K562 (cell line): ENCODE measurements at regions not wholly inside any gene's neighbourhood (a gene's known extent, or its start where the extent isn't known, plus 50 kb on each side); places are given as distances from the start of the nearest gene placed in this dataset.

Source experiments
- ATAC-seq: fragments of 200-7000 bp; cut with Tn5 transposase; 3 replicates; pipeline ENCODE4 v1.9.1; 2020; ENCODE audit warnings: moderate library complexity
- BruUV-seq: library from RNA; stranded (reverse); fragments of 400-500 nt; replicated peaks from 2 replicates; lab custom pipeline; 2021; lab: Mats Ljungman, UMichigan
- CTCF ChIA-PET: fragments of 300-600 bp; formaldehyde crosslinking; extraction: SDS; loops from one replicate; lab custom pipeline; 2021; ENCODE audit warnings: low intra/inter-chr PET ratio; lab: Yijun Ruan, JAX
- POLR2A ChIA-PET: fragments of 300-600, 350-650 bp; sonication (Branson Sonifier 250); formaldehyde crosslinking; extraction: SDS; loops from one replicate; lab custom pipeline; 2021; ENCODE audit warnings: antibody characterized with exemption, inconsistent platforms; lab: Yijun Ruan, JAX
- DNase-seq, 4 experiments: peaks; one replicate each; pipeline versions ENCODE4 v3.0.0 to v3.0.0-alpha.2; 2011 to 2018; ENCODE audit warnings: low spot score in 3 of 4, mixed read lengths in 3 of 4; ENCODE audit errors: extremely low read depth in 1 of 4
- FAIRE-seq: peaks from 2 replicates; lab custom pipeline; 2011; peaks lifted over from hg19 to GRCh38; lab: Jason Lieb, UNC
- H2AFZ ChIP-seq: 2 replicates; pipeline ENCODE4 v1.6.0; 2011; ENCODE audit warnings: low read depth, low read length, control low read depth, inconsistent platforms
- H3K27ac ChIP-seq: fragments of 200-600 bp; 3 replicates; pipeline ENCODE4 v1.8.0; 2011; ENCODE audit warnings: low read depth, mild to moderate bottlenecking, control low read depth, inconsistent platforms, low read length, moderate library complexity, mixed read lengths; ENCODE audit errors: extremely low read depth
- H3K27me3 ChIP-seq, 2 experiments: fragments of 300-600 bp in 1 of 2; 2 replicates in 1 of 2; 3 replicates in 1 of 2; pipeline versions ENCODE4 v1.6.0 to v1.8.0; 2011; ENCODE audit warnings: inconsistent platforms in 2 of 2, low read length in 2 of 2, mild to moderate bottlenecking in 1 of 2, mixed read lengths in 1 of 2, moderate library complexity in 1 of 2; ENCODE audit not compliant: control insufficient read depth in 2 of 2, insufficient read depth in 2 of 2
- H3K36me3 ChIP-seq: fragments of 300-600 bp; 3 replicates; pipeline ENCODE4 v1.8.0; 2011; ENCODE audit warnings: mild to moderate bottlenecking, low read length, inconsistent platforms; ENCODE audit not compliant: control insufficient read depth, insufficient read depth
- H3K4me1 ChIP-seq, 2 experiments: fragments of 200-600 bp in 1 of 2; replicated peaks in 1 of 2; 2 replicates in 1 of 2; 3 replicates in 1 of 2; pipeline versions ENCODE4 v1.5.1 to v1.8.0; 2011; ENCODE audit warnings: inconsistent platforms in 2 of 2, low read length in 2 of 2, mild to moderate bottlenecking in 1 of 2, mixed read lengths in 1 of 2, moderate library complexity in 1 of 2; ENCODE audit not compliant: control insufficient read depth in 2 of 2, insufficient read depth in 2 of 2
- H3K4me2 ChIP-seq: 2 replicates; pipeline ENCODE4 v1.6.1; 2011; ENCODE audit warnings: low read length, control low read depth, inconsistent platforms, mixed read lengths; ENCODE audit not compliant: insufficient read depth
- H3K4me3 ChIP-seq: fragments of 200-600 bp; sonication (generic), shearing (Covaris generic); 2 replicates; pipeline ENCODE4 v1.5.1; 2016; ENCODE audit warnings: control low read depth, inconsistent platforms
- H3K79me2 ChIP-seq: fragments of 200-600 bp; 3 replicates; pipeline ENCODE4 v1.8.0; 2011; ENCODE audit warnings: low read length, inconsistent platforms; ENCODE audit not compliant: control insufficient read depth, insufficient read depth
- H3K9ac ChIP-seq, 2 experiments: 2 replicates each; pipeline versions ENCODE4 v1.6.0 to v1.6.1; 2011; ENCODE audit warnings: low read depth in 2 of 2, low read length in 2 of 2, control low read depth in 1 of 2, inconsistent platforms in 1 of 2, mild to moderate bottlenecking in 1 of 2, mixed read lengths in 1 of 2; ENCODE audit not compliant: insufficient read depth in 1 of 2
- H3K9me1 ChIP-seq: one replicate; pipeline ENCODE4 v1.6.0; 2011; ENCODE audit warnings: inconsistent platforms, mild to moderate bottlenecking, low read length, moderate library complexity; ENCODE audit not compliant: control insufficient read depth, insufficient read depth
- H3K9me3 ChIP-seq: replicated peaks from 2 replicates; pipeline ENCODE4 v1.5.1; 2011; ENCODE audit warnings: low read depth, low read length, inconsistent platforms; ENCODE audit not compliant: control insufficient read depth, insufficient read depth
- H4K20me1 ChIP-seq: replicated peaks from 2 replicates; pipeline ENCODE4 v1.6.1; 2011; ENCODE audit warnings: low read length, inconsistent platforms, mixed read lengths; ENCODE audit not compliant: control insufficient read depth, insufficient read depth
- ARID1B ChIP-seq: fragments of 450-650 bp; IDR thresholded peaks from 2 replicates; pipeline ENCODE4 v1.6.1; 2016; ENCODE audit warnings: antibody characterized with exemption, mild to moderate bottlenecking, inconsistent platforms
- BRD9 ChIP-seq: fragments of 450-650 bp; IDR thresholded peaks from 2 replicates; pipeline ENCODE4 v1.6.1; 2018; ENCODE audit warnings: low read depth; ENCODE audit not compliant: partially characterized antibody
- CCAR2 ChIP-seq: fragments of 200-400 bp; formaldehyde crosslinking; IDR thresholded peaks from 2 replicates; pipeline ENCODE4 v1.6.1; 2017; ENCODE audit warnings: mild to moderate bottlenecking, low read depth, low read length
- ETV5 ChIP-seq: sonication (generic); formaldehyde crosslinking; IDR thresholded peaks from 2 replicates; pipeline ENCODE4 v1.4.0; 2020; ENCODE audit warnings: low read depth, mild to moderate bottlenecking, missing genetic modification reagents
- EZH2 ChIP-seq: IDR thresholded peaks from 2 replicates; pipeline ENCODE4 v1.6.1; 2012; ENCODE audit warnings: low read depth, mild to moderate bottlenecking, inconsistent platforms, low read length, borderline replicate concordance
- FUS ChIP-seq: fragments of 200-400 bp; formaldehyde crosslinking; optimal IDR thresholded peaks from 2 replicates; pipeline ENCODE3; 2017; ENCODE audit warnings: low read depth, low read length
- HDAC6 ChIP-seq: IDR thresholded peaks from 2 replicates; pipeline ENCODE4 v1.6.1; 2012; ENCODE audit warnings: low read depth, mild to moderate bottlenecking, control low read depth, inconsistent platforms, low read length, moderate library complexity
- NCOA2 ChIP-seq, 2 experiments: fragments of 450-650 bp; IDR thresholded peaks; 2 replicates each; pipeline ENCODE4 v1.6.1; 2018; ENCODE audit warnings: mild to moderate bottlenecking in 2 of 2, moderate library complexity in 1 of 2; ENCODE audit not compliant: partially characterized antibody in 2 of 2
- SOX6 ChIP-seq: fragments of 450-650 bp; IDR thresholded peaks from 2 replicates; pipeline ENCODE4 v1.6.1; 2014; ENCODE audit warnings: mild to moderate bottlenecking
- ZBTB1 ChIP-seq: sonication (generic); formaldehyde crosslinking; IDR thresholded peaks from 2 replicates; pipeline ENCODE4 v1.8.1; 2023; ENCODE audit warnings: missing genetic modification reagents, low read depth, mild to moderate bottlenecking, borderline replicate concordance
- ZFP1 ChIP-seq: fragments of 450-650 bp; formaldehyde crosslinking; IDR thresholded peaks from 2 replicates; pipeline ENCODE4 v1.4.0; 2020; ENCODE audit warnings: mild to moderate bottlenecking, mixed read lengths
- ZFX ChIP-seq: sonication (generic); formaldehyde crosslinking; IDR thresholded peaks from 2 replicates; pipeline ENCODE4 v1.8.0; 2022; ENCODE audit warnings: mild to moderate bottlenecking, missing genetic modification reagents, moderate library complexity
- ZNF282 ChIP-seq: sonication (generic); formaldehyde crosslinking; IDR thresholded peaks from 2 replicates; pipeline ENCODE4 v1.8.1; 2023; ENCODE audit warnings: missing genetic modification reagents
- ZNF75A ChIP-seq: fragments of 450-650 bp; formaldehyde crosslinking; IDR thresholded peaks from 2 replicates; pipeline ENCODE4 v1.4.0; 2020; ENCODE audit warnings: mild to moderate bottlenecking
- ZNF79 ChIP-seq: fragments of 250-450 bp; sonication (Bioruptor Pico); IDR thresholded peaks from 2 replicates; pipeline ENCODE4 v1.4.0; 2020; ENCODE audit warnings: low read depth, mild to moderate bottlenecking, moderate library complexity
- WGBS: fragments of 100-300 bp; shearing (Covaris generic); methylation state at CpG from one replicate; pipeline ENCODE4 v1.1.6; 2016; ENCODE audit warnings: low coverage, mixed read lengths; ENCODE audit not compliant: insufficient coverage; ENCODE audit errors: missing lambda C conversion rate; 5-methylcytosine and 5-hydroxymethylcytosine counted together
- in situ Hi-C: fragments of 300-500 bp; cut with MboI; formaldehyde crosslinking; loops from 4 replicates; pipeline ENCODE4 v1.15.0; 2018; ENCODE audit warnings: inconsistent platforms, mixed read lengths
- intact Hi-C: fragments of 100-400 bp; cut with micrococcal nuclease; formaldehyde crosslinking; loops from 2 replicates; pipeline ENCODE4 v1.14.2; 2022
- TF ChIP-seq, protein P1 (sequence below): fragments of 450-650 bp; IDR thresholded peaks from 2 replicates; pipeline ENCODE4 v1.6.1; 2016; ENCODE audit warnings: borderline replicate concordance
- TF ChIP-seq, protein P2 (sequence below): sonication (generic); formaldehyde crosslinking; IDR thresholded peaks from 2 replicates; pipeline ENCODE4 v1.5.0; 2020; ENCODE audit warnings: missing genetic modification reagents
- TF ChIP-seq, protein P3 (sequence below): sonication (generic); formaldehyde crosslinking; IDR thresholded peaks from 2 replicates; pipeline ENCODE4 v1.8.1; 2022; ENCODE audit warnings: missing genetic modification reagents
- TF ChIP-seq, protein P4 (sequence below): fragments of 250-450 bp; sonication (Bioruptor Pico); IDR thresholded peaks from 2 replicates; pipeline ENCODE4 v1.8.0; 2021; ENCODE audit warnings: borderline replicate concordance, mild to moderate bottlenecking, moderate library complexity; ENCODE audit not compliant: poor library complexity, severe bottlenecking

DNA sequence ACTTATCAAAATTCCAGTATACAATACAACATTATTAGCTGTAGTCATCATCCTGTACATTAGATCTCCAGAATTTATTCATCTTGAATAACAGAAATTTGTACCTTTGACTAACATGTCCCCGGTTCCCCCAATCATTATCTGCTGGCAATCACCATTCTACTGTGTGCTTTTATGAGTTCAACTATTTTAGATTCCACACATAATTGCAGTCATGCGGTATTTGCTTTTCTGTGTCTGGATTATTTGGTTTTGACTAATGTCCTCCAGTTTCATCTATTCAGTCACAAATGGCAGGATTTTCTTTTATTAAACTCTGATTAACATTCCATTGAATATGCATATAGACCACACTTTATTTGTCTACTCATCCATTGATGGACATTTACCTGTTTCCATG, 530.7 kb upstream of the SLITRK1 start (continued):
- TF ChIP-seq, protein P1, sequence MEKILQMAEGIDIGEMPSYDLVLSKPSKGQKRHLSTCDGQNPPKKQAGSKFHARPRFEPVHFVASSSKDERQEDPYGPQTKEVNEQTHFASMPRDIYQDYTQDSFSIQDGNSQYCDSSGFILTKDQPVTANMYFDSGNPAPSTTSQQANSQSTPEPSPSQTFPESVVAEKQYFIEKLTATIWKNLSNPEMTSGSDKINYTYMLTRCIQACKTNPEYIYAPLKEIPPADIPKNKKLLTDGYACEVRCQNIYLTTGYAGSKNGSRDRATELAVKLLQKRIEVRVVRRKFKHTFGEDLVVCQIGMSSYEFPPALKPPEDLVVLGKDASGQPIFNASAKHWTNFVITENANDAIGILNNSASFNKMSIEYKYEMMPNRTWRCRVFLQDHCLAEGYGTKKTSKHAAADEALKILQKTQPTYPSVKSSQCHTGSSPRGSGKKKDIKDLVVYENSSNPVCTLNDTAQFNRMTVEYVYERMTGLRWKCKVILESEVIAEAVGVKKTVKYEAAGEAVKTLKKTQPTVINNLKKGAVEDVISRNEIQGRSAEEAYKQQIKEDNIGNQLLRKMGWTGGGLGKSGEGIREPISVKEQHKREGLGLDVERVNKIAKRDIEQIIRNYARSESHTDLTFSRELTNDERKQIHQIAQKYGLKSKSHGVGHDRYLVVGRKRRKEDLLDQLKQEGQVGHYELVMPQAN, result no peak
- TF ChIP-seq ETV5, result no peak
- no peak for TF ChIP-seq EZH2
- TF ChIP-seq, protein P2, sequence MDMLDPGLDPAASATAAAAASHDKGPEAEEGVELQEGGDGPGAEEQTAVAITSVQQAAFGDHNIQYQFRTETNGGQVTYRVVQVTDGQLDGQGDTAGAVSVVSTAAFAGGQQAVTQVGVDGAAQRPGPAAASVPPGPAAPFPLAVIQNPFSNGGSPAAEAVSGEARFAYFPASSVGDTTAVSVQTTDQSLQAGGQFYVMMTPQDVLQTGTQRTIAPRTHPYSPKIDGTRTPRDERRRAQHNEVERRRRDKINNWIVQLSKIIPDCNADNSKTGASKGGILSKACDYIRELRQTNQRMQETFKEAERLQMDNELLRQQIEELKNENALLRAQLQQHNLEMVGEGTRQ (CRISPR knock-in tag), result no peak

DNA sequence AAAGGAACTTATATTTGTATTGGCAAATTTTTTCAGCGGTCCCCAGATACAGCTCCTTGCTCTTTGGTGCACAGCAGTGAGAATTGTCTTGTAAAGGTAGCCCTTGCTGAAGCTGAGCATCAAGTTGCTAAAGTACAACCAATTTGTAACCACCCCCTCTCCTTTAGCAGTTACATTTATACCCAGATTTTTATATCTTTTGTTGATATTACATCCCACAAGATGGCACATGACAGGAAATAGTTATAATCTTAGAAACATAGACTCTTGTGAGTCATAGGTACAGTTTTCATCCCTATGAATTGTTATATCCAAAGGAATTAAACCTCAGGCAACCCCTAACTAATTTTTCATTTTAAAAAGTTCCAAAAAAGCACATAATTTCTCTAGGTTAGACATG, 523.0 kb upstream of the SLITRK1 start:
- no TSS peak for BruUV-seq
- no peak for TF ChIP-seq ZNF79
- no peak for TF ChIP-seq NCOA2 (IDR thresholded peaks at IDR 0.05; ENCODE audit: partially characterized antibody in 2 of 2)
- TF ChIP-seq HDAC6, result no peak
- TF ChIP-seq, protein P3, sequence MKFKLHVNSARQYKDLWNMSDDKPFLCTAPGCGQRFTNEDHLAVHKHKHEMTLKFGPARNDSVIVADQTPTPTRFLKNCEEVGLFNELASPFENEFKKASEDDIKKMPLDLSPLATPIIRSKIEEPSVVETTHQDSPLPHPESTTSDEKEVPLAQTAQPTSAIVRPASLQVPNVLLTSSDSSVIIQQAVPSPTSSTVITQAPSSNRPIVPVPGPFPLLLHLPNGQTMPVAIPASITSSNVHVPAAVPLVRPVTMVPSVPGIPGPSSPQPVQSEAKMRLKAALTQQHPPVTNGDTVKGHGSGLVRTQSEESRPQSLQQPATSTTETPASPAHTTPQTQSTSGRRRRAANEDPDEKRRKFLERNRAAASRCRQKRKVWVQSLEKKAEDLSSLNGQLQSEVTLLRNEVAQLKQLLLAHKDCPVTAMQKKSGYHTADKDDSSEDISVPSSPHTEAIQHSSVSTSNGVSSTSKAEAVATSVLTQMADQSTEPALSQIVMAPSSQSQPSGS (CRISPR knock-in tag), result no peak
- TF ChIP-seq ARID1B, result no peak
- no peak for TF ChIP-seq ZBTB1 (CRISPR knock-in tag)
- TF ChIP-seq FUS, result no peak
- TF ChIP-seq ZFP1 (CRISPR knock-in tag), result no peak
- TF ChIP-seq ZFX, result no peak
- no peak for TF ChIP-seq ZNF282 (CRISPR knock-in tag)
- no peak for TF ChIP-seq SOX6
- no peak for TF ChIP-seq CCAR2
- TF ChIP-seq ZNF75A (CRISPR knock-in tag), result no peak
- TF ChIP-seq, protein P4, sequence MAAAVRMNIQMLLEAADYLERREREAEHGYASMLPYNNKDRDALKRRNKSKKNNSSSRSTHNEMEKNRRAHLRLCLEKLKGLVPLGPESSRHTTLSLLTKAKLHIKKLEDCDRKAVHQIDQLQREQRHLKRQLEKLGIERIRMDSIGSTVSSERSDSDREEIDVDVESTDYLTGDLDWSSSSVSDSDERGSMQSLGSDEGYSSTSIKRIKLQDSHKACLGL (CRISPR knock-in tag), result no peak
- no peak for TF ChIP-seq BRD9

More for the DNA sequence above, 523.0 kb upstream of the SLITRK1 start:
- POLR2A ChIA-PET, result no interaction called here
- H3K27ac ChIP-seq, result no peak overlapping the region
- no peak overlapping the region for H3K4me2 ChIP-seq
- intact Hi-C loops, result no loop called here
- no peaks in the 10 kb centered on the region for H3K4me1 ChIP-seq
- H3K79me2 ChIP-seq, result no peaks in the 10 kb centered on the region
- H2AFZ ChIP-seq, result no peak overlapping the region
- no peak for FAIRE-seq
- no peak for ATAC-seq
- no peaks in the 10 kb centered on the region for H4K20me1 ChIP-seq
- H3K9me1 ChIP-seq, result no peaks in the 10 kb centered on the region
- DNase-seq, result no peak
- H3K4me3 ChIP-seq, result no peak overlapping the region
- CTCF ChIA-PET, result no interaction called here
- no peak overlapping the region for H3K9ac ChIP-seq
- H3K36me3 ChIP-seq, result no peaks in the 10 kb centered on the region
- H3K27me3 ChIP-seq, result no peaks in the 10 kb centered on the region
- in situ Hi-C loops, result no loop called here
- no peaks in the 10 kb centered on the region for H3K9me3 ChIP-seq
- 0% methylated on average over 1 of the region's 1 CpG for WGBS
